ENCODE measurements at regions not wholly inside any gene's neighbourhood (a gene's known extent, or its start where the extent isn't known, plus 50 kb on each side); places are given as distances from the start of the nearest gene placed in this dataset.
"Not testable (repeated sequence)": the region's sequence is repeated elsewhere in the genome, so short reads cannot be mapped to it uniquely, and the experiment has no call there.

GRCh38 chr20:17861620-17862019 is 107.0 kb downstream of the SNX5 start:
- TF ChIP-seq SUZ12 (IDR thresholded peaks at IDR 0.05); FOXA1 (IDR thresholded peaks at IDR 0.05); L3MBTL2 (conservative IDR thresholded peaks at IDR 0.05); PKNOX1 (IDR thresholded peaks at IDR 0.05): not testable (repeated sequence)

All from HEK293T (cell line).